ENCODE measurements at regions not wholly inside any gene's neighbourhood (a gene's known extent, or its start where the extent isn't known, plus 50 kb on each side); places are given as distances from the start of the nearest gene placed in this dataset.

- Histone ChIP-seq H3K9me3 (no peaks in the 10 kb centered on the region), H3K4me1 (no peaks in the 10 kb centered on the region), H3K36me3 (no peaks in the 10 kb centered on the region), H3K27ac (no peak overlapping the region), H3K27me3 (peaks cover 0 to 14% of the 10 kb centered on the region in 2 donors), H3K4me3 (no peak overlapping the region)
- DNase-seq (ENCODE audit: low spot score in 2 of 2) = no peak
- TF ChIP-seq POLR2A (IDR thresholded peaks at IDR 0.05) = no peak
- TF ChIP-seq, protein P1, sequence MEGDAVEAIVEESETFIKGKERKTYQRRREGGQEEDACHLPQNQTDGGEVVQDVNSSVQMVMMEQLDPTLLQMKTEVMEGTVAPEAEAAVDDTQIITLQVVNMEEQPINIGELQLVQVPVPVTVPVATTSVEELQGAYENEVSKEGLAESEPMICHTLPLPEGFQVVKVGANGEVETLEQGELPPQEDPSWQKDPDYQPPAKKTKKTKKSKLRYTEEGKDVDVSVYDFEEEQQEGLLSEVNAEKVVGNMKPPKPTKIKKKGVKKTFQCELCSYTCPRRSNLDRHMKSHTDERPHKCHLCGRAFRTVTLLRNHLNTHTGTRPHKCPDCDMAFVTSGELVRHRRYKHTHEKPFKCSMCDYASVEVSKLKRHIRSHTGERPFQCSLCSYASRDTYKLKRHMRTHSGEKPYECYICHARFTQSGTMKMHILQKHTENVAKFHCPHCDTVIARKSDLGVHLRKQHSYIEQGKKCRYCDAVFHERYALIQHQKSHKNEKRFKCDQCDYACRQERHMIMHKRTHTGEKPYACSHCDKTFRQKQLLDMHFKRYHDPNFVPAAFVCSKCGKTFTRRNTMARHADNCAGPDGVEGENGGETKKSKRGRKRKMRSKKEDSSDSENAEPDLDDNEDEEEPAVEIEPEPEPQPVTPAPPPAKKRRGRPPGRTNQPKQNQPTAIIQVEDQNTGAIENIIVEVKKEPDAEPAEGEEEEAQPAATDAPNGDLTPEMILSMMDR (IDR thresholded peaks at IDR 0.05) = no peak
- intact Hi-C loops (cut with DNase I; ENCODE audit: low total_unique reads) = no loop called here
Measured at GRCh38 chrX:150310881-150311280, 52.2 kb upstream of the MAMLD1 start.

DNA sequence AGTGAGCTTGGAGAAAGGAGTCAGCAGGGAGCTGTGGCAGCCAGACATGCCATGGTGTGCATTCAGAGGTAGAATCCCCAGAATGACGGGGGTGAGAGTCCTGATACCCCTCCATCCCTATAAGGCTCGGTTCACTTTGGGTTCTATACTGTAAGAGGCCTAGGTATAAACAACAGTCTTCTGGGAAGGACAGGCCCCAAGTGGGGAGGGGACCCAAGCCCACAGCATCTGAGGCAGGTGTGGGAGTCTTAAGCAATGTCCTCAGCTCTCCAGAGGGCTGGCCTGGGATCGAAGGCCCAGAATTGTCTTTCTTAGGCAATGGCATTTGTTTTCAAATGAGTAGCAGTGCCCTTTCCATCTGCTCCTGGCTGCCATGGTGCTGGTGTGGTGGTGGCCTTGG is 50.2 kb upstream of the MAMLD1 start:
- Histone ChIP-seq H3K4me1 (no peaks in the 10 kb centered on the region), H3K27ac (no peak overlapping the region), H3K4me3 (no peak overlapping the region), H3K27me3 (peaks cover 0 to 18% of the 10 kb centered on the region in 2 donors), H3K9me3 (no peaks in the 10 kb centered on the region), H3K36me3 (no peaks in the 10 kb centered on the region)
- no peak for DNase-seq (ENCODE audit: low spot score in 2 of 2)
- intact Hi-C loops (cut with DNase I; ENCODE audit: low total_unique reads) = no loop called here
- TF ChIP-seq POLR2A (IDR thresholded peaks at IDR 0.05) = no peak
- TF ChIP-seq, protein P1 (IDR thresholded peaks at IDR 0.05) = no peak
- TF ChIP-seq POLR2AphosphoS5 (IDR thresholded peaks at IDR 0.05) = no peak
